ENCODE measurements at regions not wholly inside any gene's neighbourhood (a gene's known extent, or its start where the extent isn't known, plus 50 kb on each side); places are given as distances from the start of the nearest gene placed in this dataset.

DNA sequence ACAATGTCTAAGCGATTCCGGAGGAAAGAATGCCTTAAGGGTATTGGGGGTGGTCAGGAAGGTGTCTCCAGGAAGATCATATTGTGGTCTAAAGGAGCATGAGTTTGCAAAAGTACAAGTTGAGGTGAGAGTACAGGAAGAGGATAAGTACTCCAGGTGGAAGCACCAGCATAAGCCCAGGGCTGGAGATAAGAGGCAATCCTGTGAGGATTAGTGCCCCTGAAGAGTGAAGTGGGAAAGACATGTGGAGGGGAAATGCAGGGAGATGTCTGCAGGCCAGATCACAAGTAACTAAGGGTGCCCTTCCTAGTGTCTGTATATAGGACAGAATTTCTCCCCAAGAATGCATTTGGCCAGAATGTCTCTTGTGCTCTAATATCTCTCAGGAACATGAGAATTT is 188.3 kb upstream of the DPT start:
- intact Hi-C loops (cut with micrococcal nuclease; ENCODE audit: unreplicated experiment): no loop called here
- H2AFZ ChIP-seq (ENCODE audit: low read length): no peak overlapping the region
- no peaks in the 10 kb centered on the region for H3K36me3 ChIP-seq (ENCODE audit: insufficient read depth, low read length)
- H3K4me3 ChIP-seq (ENCODE audit: low read depth, low read length, poor library complexity, severe bottlenecking): no peak overlapping the region
- no peak overlapping the region for H3K4me2 ChIP-seq (ENCODE audit: low read length)
- BruUV-seq (replicated peaks): no TSS peak
- no peaks in the 10 kb centered on the region for H3K9me2 ChIP-seq (ENCODE audit: insufficient read depth, low read length)
- ChIA-PET CTCF (ENCODE audit: unreplicated experiment) (interaction anchor here (1.0 kb wide), 1 partner anchor 20 kb away, joined by 3 read pairs; no protein-coding TSS in a partner anchor), POLR2A (no interaction called here)
- H4K20me1 ChIP-seq (ENCODE audit: insufficient read depth, low read length): no peaks in the 10 kb centered on the region
- DNase-seq (ENCODE audit: low spot score): no peak
- H3K4me1 ChIP-seq (ENCODE audit: insufficient read depth, low read length, poor library complexity, severe bottlenecking): no peaks in the 10 kb centered on the region
- H3K79me2 ChIP-seq (ENCODE audit: insufficient read depth, low read depth, low read length): no peaks in the 10 kb centered on the region
- TF ChIP-seq, protein P1, sequence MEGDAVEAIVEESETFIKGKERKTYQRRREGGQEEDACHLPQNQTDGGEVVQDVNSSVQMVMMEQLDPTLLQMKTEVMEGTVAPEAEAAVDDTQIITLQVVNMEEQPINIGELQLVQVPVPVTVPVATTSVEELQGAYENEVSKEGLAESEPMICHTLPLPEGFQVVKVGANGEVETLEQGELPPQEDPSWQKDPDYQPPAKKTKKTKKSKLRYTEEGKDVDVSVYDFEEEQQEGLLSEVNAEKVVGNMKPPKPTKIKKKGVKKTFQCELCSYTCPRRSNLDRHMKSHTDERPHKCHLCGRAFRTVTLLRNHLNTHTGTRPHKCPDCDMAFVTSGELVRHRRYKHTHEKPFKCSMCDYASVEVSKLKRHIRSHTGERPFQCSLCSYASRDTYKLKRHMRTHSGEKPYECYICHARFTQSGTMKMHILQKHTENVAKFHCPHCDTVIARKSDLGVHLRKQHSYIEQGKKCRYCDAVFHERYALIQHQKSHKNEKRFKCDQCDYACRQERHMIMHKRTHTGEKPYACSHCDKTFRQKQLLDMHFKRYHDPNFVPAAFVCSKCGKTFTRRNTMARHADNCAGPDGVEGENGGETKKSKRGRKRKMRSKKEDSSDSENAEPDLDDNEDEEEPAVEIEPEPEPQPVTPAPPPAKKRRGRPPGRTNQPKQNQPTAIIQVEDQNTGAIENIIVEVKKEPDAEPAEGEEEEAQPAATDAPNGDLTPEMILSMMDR (conservative IDR thresholded peaks at IDR 0.05; ENCODE audit: low read length): no peak
- no peak for TF ChIP-seq EZH2phosphoT487 (IDR thresholded peaks at IDR 0.05; ENCODE audit: borderline replicate concordance, low read depth, low read length)
- H3K9me3 ChIP-seq (ENCODE audit: low read length): no peaks in the 10 kb centered on the region
- no peak overlapping the region for H3K27ac ChIP-seq (ENCODE audit: low read depth, low read length, poor library complexity, severe bottlenecking)

DNA sequence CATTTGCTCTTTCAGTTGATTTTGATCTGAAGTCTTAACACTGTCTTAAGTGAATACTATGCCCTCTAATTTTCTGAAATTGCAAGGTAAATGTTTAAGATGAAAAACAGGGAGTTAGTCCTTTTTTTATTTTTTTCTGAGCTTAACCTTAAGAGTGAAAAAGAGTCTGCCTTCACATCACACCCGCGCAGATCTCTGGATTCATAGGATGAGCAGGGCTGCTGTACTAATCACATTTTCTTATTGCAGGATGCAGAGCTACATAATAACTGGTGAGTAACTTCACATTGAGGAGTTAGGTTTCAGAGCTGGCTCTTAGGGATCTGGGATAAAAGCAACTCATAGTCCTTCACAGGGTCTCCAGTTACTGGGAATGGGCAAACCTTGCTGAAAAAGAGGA is 188.7 kb upstream of the ATP1B1 start:
- TF ChIP-seq, protein P1 (conservative IDR thresholded peaks at IDR 0.05; ENCODE audit: low read length): no peak
- TF ChIP-seq EZH2phosphoT487 (IDR thresholded peaks at IDR 0.05; ENCODE audit: borderline replicate concordance, low read depth, low read length): no peak
- POLR2A ChIA-PET: no interaction called here
- Histone ChIP-seq H3K36me3 (ENCODE audit: insufficient read depth, low read length) (no peaks in the 10 kb centered on the region), H3K4me3 (ENCODE audit: low read depth, low read length, poor library complexity, severe bottlenecking) (no peak overlapping the region), H3K79me2 (ENCODE audit: insufficient read depth, low read depth, low read length) (no peaks in the 10 kb centered on the region), H3K9me2 (ENCODE audit: insufficient read depth, low read length) (no peaks in the 10 kb centered on the region), H3K9me3 (ENCODE audit: low read length) (no peaks in the 10 kb centered on the region), H3K4me1 (ENCODE audit: insufficient read depth, low read length, poor library complexity, severe bottlenecking) (no peaks in the 10 kb centered on the region), H3K27ac (ENCODE audit: low read depth, low read length, poor library complexity, severe bottlenecking) (no peak overlapping the region), H4K20me1 (ENCODE audit: insufficient read depth, low read length) (no peaks in the 10 kb centered on the region), H3K4me2 (ENCODE audit: low read length) (no peak overlapping the region), H2AFZ (ENCODE audit: low read length) (no peak overlapping the region)
- CTCF ChIA-PET (ENCODE audit: unreplicated experiment): interaction anchor here (1.0 kb wide), 1 partner anchor 21 kb away, joined by 3 read pairs; no protein-coding TSS in a partner anchor
- DNase-seq (ENCODE audit: low spot score): no peak
- intact Hi-C loops (cut with micrococcal nuclease; ENCODE audit: unreplicated experiment): no loop called here
- BruUV-seq (replicated peaks): no TSS peak

DNA sequence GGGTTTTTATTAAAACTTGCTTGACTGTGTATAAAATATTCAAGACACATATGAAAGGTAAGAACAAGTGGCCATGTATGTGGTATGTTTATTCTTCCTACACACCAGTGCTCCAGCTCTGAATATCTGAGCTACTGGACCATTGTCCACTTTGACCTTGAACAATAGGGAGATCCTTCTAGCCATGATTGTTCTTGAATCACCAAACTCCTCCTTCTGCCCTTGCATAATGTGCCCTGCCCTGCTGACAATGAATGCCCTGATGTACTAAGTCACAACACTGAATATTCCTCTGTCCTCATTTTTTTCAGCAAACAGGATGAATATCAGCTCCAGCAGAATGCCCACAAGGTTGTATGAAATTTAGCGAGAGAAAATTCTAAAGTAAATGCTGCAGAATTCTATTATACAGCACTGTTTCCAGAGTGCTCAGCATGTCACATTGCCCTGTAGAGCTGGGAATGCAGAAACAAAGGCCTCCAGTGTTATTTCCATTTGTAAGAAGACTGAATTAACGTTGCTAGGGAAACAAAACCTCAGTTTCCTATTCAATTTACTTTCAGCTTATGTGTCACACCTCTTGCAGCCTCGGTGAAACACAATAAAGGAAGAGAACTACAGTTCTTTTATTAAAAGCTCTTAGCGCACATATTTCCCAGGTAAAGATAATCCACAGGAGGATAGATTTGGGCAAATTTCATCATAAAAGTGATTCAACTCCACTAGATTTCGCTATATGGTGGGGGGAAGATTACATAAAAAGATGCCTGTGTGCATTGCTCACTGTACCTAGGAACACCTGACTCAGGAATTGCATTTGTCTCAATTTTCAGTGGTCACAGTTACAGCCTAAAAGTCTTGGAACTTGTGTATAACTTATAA is 187.4 kb upstream of the ATP1B1 start:
- TF ChIP-seq EZH2phosphoT487 (IDR thresholded peaks at IDR 0.05; ENCODE audit: borderline replicate concordance, low read depth, low read length): no peak
- TF ChIP-seq, protein P1 (conservative IDR thresholded peaks at IDR 0.05; ENCODE audit: low read length): no peak
- CTCF ChIA-PET (ENCODE audit: unreplicated experiment): no interaction called here
- H3K4me2 ChIP-seq (ENCODE audit: low read length): no peak overlapping the region
- H3K9me2 ChIP-seq (ENCODE audit: insufficient read depth, low read length): no peaks in the 10 kb centered on the region
- no peak for DNase-seq (ENCODE audit: low spot score)
- H3K36me3 ChIP-seq (ENCODE audit: insufficient read depth, low read length): no peaks in the 10 kb centered on the region
- no peaks in the 10 kb centered on the region for H3K9me3 ChIP-seq (ENCODE audit: low read length)
- BruUV-seq (replicated peaks): no TSS peak
- no peak overlapping the region for H2AFZ ChIP-seq (ENCODE audit: low read length)
- POLR2A ChIA-PET: no interaction called here
- H4K20me1 ChIP-seq (ENCODE audit: insufficient read depth, low read length): no peaks in the 10 kb centered on the region
- H3K4me3 ChIP-seq (ENCODE audit: low read depth, low read length, poor library complexity, severe bottlenecking): no peak overlapping the region
- H3K4me1 ChIP-seq (ENCODE audit: insufficient read depth, low read length, poor library complexity, severe bottlenecking): no peaks in the 10 kb centered on the region
- H3K27ac ChIP-seq (ENCODE audit: low read depth, low read length, poor library complexity, severe bottlenecking): no peak overlapping the region
- intact Hi-C loops (cut with micrococcal nuclease; ENCODE audit: unreplicated experiment): no loop called here
- no peaks in the 10 kb centered on the region for H3K79me2 ChIP-seq (ENCODE audit: insufficient read depth, low read depth, low read length)
